CD4-positive, alpha-beta memory T cell (primary cell): ENCODE measurements at regions not wholly inside any gene's neighbourhood (a gene's known extent, or its start where the extent isn't known, plus 50 kb on each side); places are given as distances from the start of the nearest gene placed in this dataset.

ENCODE experiments used
- CTCF ChIA-PET: fragments of 350-600 bp; sonication (Branson Sonifier 250); formaldehyde crosslinking; loops from one replicate; lab custom pipeline; 2021; ENCODE audit warnings: inconsistent platforms; ENCODE audit not compliant: partially characterized antibody; lab: Charles Lee
- POLR2A ChIA-PET: fragments of 350-600 bp; sonication (Branson Sonifier 250); formaldehyde crosslinking; loops from one replicate; lab custom pipeline; 2021; ENCODE audit not compliant: partially characterized antibody; lab: Charles Lee
- DNase-seq, 5 donors: peaks; one replicate each; pipeline versions ENCODE4 v3.0.0 to v3.0.0-alpha.2; 2020 to 2022; ENCODE audit warnings: mixed read lengths in 1 of 5
- H3K27ac ChIP-seq: one replicate; pipeline ENCODE4 v1.7.0; 2013; ENCODE audit warnings: low read depth, low read length
- H3K27me3 ChIP-seq: 2 replicates; pipeline ENCODE4 v1.7.0; 2013; ENCODE audit warnings: mild to moderate bottlenecking, low read length, moderate library complexity; ENCODE audit not compliant: insufficient read depth
- H3K36me3 ChIP-seq: 2 replicates; pipeline ENCODE4 v1.7.0; 2013; ENCODE audit warnings: mild to moderate bottlenecking, low read length, moderate library complexity; ENCODE audit not compliant: insufficient read depth
- H3K4me1 ChIP-seq: 2 replicates; pipeline ENCODE4 v1.7.0; 2013; ENCODE audit warnings: mild to moderate bottlenecking, low read length, moderate library complexity; ENCODE audit not compliant: insufficient read depth
- H3K4me3 ChIP-seq, 2 donors: one replicate each; pipeline ENCODE4 v1.7.0; 2013; ENCODE audit warnings: low read length in 2 of 2, mild to moderate bottlenecking in 1 of 2
- H3K9me3 ChIP-seq, 2 donors: one replicate each; pipeline ENCODE4 v1.7.0; 2013; ENCODE audit warnings: low read length in 2 of 2, control low read depth in 1 of 2; ENCODE audit not compliant: control insufficient read depth in 1 of 2
- H3K27ac Mint-ChIP-seq, 7 donors: one replicate each; pipeline ENCODE4 v1.8.0; 2020 to 2021; ENCODE audit warnings: mixed read lengths in 7 of 7, mild to moderate bottlenecking in 6 of 7, inconsistent platforms in 3 of 7, moderate library complexity in 3 of 7
- H3K27me3 Mint-ChIP-seq, 2 donors: one replicate each; pipeline ENCODE4 v1.8.0; 2020 to 2021; ENCODE audit warnings: mixed read lengths in 2 of 2
- H3K36me3 Mint-ChIP-seq, 2 donors: one replicate each; pipeline ENCODE4 v1.8.0; 2020 to 2021; ENCODE audit warnings: mixed read lengths in 2 of 2, inconsistent platforms in 1 of 2, mild to moderate bottlenecking in 1 of 2
- H3K4me1 Mint-ChIP-seq, 4 donors: one replicate each; pipeline ENCODE4 v1.8.0; 2020 to 2021; ENCODE audit warnings: mixed read lengths in 4 of 4, mild to moderate bottlenecking in 1 of 4
- H3K4me3 Mint-ChIP-seq, 8 donors: one replicate each; pipeline ENCODE4 v1.8.0; 2020 to 2021; ENCODE audit warnings: mixed read lengths in 8 of 8, mild to moderate bottlenecking in 7 of 8, moderate library complexity in 6 of 8, inconsistent platforms in 3 of 8
- H3K9me3 Mint-ChIP-seq, 8 donors: one replicate each; pipeline ENCODE4 v1.8.0; 2020 to 2021; ENCODE audit warnings: mixed read lengths in 8 of 8, mild to moderate bottlenecking in 5 of 8, inconsistent platforms in 3 of 8, moderate library complexity in 1 of 8
- intact Hi-C: fragments of 100-400 bp; cut with micrococcal nuclease; formaldehyde crosslinking; loops from one replicate; pipeline ENCODE4 v1.15.1; 2023

DNA sequence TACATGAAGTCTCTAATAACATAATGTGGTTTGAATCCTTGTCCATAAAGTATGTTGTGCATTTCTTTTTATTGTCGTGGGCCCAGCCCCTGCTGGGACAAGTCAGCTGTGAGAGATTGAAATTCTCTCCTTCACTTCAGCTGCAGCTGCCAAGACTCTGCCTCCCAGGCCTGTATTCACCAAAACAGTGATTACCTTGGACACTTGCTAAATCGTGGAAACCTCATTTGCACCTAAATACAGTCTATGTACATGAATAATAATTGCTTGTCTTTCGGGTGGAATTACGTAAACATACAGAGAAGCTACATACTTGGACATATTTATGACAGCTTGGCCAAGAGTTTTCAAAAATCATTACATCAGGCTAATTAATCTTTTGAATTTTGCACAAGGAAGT lies 898.5 kb upstream of the SEMA6A start:
- ChIA-PET POLR2A (no interaction called here), CTCF (no interaction called here)
- Mint-ChIP-seq H3K4me3 (no peak overlapping the region), H3K27me3 (no peaks in the 10 kb centered on the region), H3K36me3 (no peaks in the 10 kb centered on the region), H3K9me3 (peaks cover 0 to 5% (median 0%) of the 10 kb centered on the region in 8 donors), H3K4me1 (no peaks in the 10 kb centered on the region), H3K27ac (no peak overlapping the region)
- H3K27ac ChIP-seq = no peak overlapping the region
- H3K4me3 ChIP-seq = no peak overlapping the region
- H3K4me1 ChIP-seq = no peaks in the 10 kb centered on the region
- no peaks in the 10 kb centered on the region for H3K9me3 ChIP-seq
- H3K27me3 ChIP-seq = no peaks in the 10 kb centered on the region
- intact Hi-C loops = no loop called here
- H3K36me3 ChIP-seq = no peaks in the 10 kb centered on the region
- DNase-seq = no peak

DNA sequence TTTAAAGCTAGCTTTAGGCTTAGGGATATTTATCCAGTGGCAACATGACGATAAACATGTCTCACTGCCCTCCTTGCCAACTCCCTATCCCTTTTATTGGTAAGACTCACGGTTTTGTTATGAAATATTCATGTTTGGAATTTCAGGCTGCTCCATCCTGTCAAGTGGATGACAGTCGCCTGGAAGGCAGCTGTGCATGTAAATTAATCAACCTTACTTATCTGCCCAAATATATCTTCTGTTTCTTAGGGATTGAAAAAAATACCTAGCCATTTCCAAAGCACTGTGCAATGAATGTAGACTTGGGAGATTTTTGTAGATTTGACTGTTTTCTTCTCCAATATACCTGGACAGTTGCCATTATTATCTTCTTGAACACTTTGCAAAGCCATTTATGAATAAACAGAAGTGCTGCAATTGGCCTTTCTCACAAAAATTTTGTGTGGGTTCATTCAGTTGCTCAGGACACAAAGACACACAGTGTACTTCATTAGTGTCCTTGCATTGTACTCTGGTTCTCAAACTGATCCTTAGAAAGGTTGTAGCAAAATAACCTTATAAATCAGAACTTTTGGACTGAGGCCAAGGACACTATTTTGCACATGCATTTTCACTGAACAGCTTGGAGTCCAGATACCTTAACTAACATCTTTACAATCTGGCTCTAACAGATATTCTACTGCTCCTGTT lies 889.4 kb upstream of the SEMA6A start:
- Histone ChIP-seq H3K36me3 (no peaks in the 10 kb centered on the region), H3K27me3 (no peaks in the 10 kb centered on the region), H3K4me3 (no peak overlapping the region), H3K4me1 (no peaks in the 10 kb centered on the region), H3K27ac (no peak overlapping the region), H3K9me3 (no peaks in the 10 kb centered on the region)
- intact Hi-C loops = no loop called here
- CTCF ChIA-PET = no interaction called here
- POLR2A ChIA-PET = no interaction called here
- Mint-ChIP-seq H3K27ac (no peak overlapping the region), H3K4me3 (no peak overlapping the region), H3K9me3 (no peaks in the 10 kb centered on the region), H3K27me3 (no peaks in the 10 kb centered on the region), H3K36me3 (no peaks in the 10 kb centered on the region), H3K4me1 (no peaks in the 10 kb centered on the region)
- DNase-seq = no peak

DNA sequence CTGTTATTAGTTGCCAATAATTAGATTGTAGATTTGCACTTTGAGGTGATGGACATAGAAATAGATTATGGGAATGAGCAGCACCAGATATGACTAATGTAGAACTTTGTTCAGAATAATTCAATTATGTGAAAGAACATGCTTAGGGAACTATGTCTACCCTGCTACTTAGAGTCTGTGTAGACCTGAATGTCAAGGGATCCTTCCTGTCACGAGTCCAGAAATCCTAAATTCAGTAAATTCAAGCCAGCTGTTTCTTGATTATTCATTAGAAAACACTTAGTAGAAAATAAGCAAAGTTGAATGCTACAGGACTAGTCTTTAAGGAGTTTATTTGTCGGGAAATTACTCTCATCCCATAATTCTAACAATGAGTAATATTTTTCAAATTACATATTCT lies 887.3 kb upstream of the SEMA6A start:
- Histone ChIP-seq H3K27ac (no peak overlapping the region), H3K4me1 (no peaks in the 10 kb centered on the region), H3K9me3 (no peaks in the 10 kb centered on the region), H3K4me3 (no peak overlapping the region), H3K36me3 (no peaks in the 10 kb centered on the region), H3K27me3 (no peaks in the 10 kb centered on the region)
- Mint-ChIP-seq H3K27ac (no peak overlapping the region), H3K9me3 (no peaks in the 10 kb centered on the region), H3K27me3 (no peaks in the 10 kb centered on the region), H3K4me1 (no peaks in the 10 kb centered on the region), H3K36me3 (no peaks in the 10 kb centered on the region), H3K4me3 (no peak overlapping the region)
- intact Hi-C loops = no loop called here
- no peak for DNase-seq
- CTCF ChIA-PET = no interaction called here
- POLR2A ChIA-PET = no interaction called here

DNA sequence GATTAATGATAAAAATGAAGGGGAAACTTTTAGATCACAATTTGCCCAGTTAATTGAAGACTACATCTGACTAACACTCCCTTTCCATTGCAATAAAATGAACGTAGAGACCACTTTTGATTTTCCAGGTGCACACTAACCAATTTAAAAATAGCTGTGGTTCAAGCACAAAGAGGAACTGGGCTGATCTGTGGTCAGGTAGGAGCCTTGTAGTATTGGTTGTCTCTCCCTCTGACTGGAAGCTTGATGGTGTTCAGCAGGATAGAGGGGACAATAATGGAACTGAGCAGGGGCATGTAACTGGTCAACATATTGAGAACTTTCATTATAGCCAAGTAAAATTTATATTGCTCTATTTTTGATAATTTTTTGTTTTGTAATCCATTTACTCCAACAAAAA lies 886.8 kb upstream of the SEMA6A start:
- intact Hi-C loops = no loop called here
- CTCF ChIA-PET = no interaction called here

DNA sequence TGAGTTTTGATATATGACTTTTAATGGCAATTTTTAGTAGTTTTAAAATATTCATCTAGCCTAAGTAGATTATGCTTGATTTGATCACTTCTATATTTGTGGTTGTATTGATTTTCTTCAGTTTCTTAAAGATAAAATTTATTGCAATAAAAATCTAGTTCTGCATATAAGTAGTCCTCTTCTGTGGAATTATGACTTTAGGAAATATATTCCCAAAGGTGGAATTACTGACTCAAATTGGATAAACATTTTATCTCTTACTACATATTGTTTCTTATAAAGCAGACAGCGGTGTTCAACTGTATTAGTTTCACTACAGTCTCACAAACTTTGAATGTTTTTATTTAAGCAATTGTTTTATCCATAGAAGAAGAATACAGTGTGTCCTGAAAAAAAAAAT lies 883.0 kb upstream of the SEMA6A start:
- H3K4me3 Mint-ChIP-seq = no peak overlapping the region
- no peak overlapping the region for H3K27ac ChIP-seq
- no peaks in the 10 kb centered on the region for H3K9me3 Mint-ChIP-seq
- ChIA-PET POLR2A (no interaction called here), CTCF (no interaction called here)
- H3K27me3 Mint-ChIP-seq = peaks cover 0 to 3% of the 10 kb centered on the region in 2 donors
- no peak overlapping the region for H3K4me3 ChIP-seq
- no peaks in the 10 kb centered on the region for H3K27me3 ChIP-seq
- no peaks in the 10 kb centered on the region for H3K36me3 ChIP-seq
- no peaks in the 10 kb centered on the region for H3K9me3 ChIP-seq
- H3K36me3 Mint-ChIP-seq = no peaks in the 10 kb centered on the region
- no peak overlapping the region for H3K27ac Mint-ChIP-seq
- DNase-seq = no peak
- peaks cover 7% of the 10 kb centered on the region for H3K4me1 ChIP-seq
- intact Hi-C loops = no loop called here
- peaks cover 3 to 17% (median 9%) of the 10 kb centered on the region in 4 donors for H3K4me1 Mint-ChIP-seq

More for the DNA sequence above, 886.8 kb upstream of the SEMA6A start:
- H3K4me3 Mint-ChIP-seq = no peak overlapping the region
- no peaks in the 10 kb centered on the region for H3K36me3 Mint-ChIP-seq
- H3K9me3 ChIP-seq = no peaks in the 10 kb centered on the region
- no peaks in the 10 kb centered on the region for H3K36me3 ChIP-seq
- H3K4me1 ChIP-seq = no peaks in the 10 kb centered on the region
- no peak overlapping the region for H3K27ac Mint-ChIP-seq
- no peaks in the 10 kb centered on the region for H3K27me3 ChIP-seq
- no peaks in the 10 kb centered on the region for H3K27me3 Mint-ChIP-seq
- no peak overlapping the region for H3K4me3 ChIP-seq
- H3K4me1 Mint-ChIP-seq = no peaks in the 10 kb centered on the region
- no peaks in the 10 kb centered on the region for H3K9me3 Mint-ChIP-seq
- DNase-seq = no peak
- no peak overlapping the region for H3K27ac ChIP-seq
- POLR2A ChIA-PET = no interaction called here

DNA sequence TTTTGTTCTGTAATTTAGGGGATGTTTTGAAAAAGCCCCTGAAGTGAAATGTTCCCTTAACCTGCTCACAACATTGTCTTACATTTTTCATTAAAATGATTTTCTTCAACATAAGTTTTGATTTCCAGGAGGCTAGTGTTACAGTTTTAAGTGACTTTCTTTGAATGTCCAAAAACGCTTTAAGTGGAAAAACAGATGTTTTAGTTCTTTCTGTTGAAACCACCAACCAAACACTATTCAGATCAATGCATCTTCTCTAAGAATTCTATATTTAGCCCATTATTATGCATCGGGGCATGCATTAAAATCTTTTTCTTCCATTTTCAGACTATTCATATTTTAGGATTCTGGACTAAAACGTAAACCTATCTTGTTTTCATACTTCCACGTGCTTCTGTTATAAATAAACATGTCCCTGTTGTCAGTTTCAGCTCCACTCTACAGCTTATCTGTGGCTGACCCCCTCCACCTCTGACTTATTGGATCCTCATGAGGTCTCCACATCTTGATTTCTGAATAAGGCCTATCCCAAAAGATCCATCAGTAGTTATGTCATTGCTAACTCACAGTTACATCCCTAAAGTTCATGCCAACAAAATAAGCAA lies 882.3 kb upstream of the SEMA6A start:
- H3K4me3 Mint-ChIP-seq = no peak overlapping the region
- H3K27ac ChIP-seq = no peak overlapping the region
- ChIA-PET POLR2A (no interaction called here), CTCF (no interaction called here)
- H3K4me1 ChIP-seq = peaks cover 7% of the 10 kb centered on the region
- H3K27me3 Mint-ChIP-seq = peaks cover 0 to 3% of the 10 kb centered on the region in 2 donors
- no peak overlapping the region for H3K27ac Mint-ChIP-seq
- no peak for DNase-seq
- intact Hi-C loops = no loop called here
- H3K27me3 ChIP-seq = no peaks in the 10 kb centered on the region
- H3K9me3 ChIP-seq = no peaks in the 10 kb centered on the region
- H3K36me3 ChIP-seq = no peaks in the 10 kb centered on the region
- peaks cover 3 to 17% (median 9%) of the 10 kb centered on the region in 4 donors for H3K4me1 Mint-ChIP-seq
- no peaks in the 10 kb centered on the region for H3K9me3 Mint-ChIP-seq
- no peaks in the 10 kb centered on the region for H3K36me3 Mint-ChIP-seq
- H3K4me3 ChIP-seq = no peak overlapping the region

DNA sequence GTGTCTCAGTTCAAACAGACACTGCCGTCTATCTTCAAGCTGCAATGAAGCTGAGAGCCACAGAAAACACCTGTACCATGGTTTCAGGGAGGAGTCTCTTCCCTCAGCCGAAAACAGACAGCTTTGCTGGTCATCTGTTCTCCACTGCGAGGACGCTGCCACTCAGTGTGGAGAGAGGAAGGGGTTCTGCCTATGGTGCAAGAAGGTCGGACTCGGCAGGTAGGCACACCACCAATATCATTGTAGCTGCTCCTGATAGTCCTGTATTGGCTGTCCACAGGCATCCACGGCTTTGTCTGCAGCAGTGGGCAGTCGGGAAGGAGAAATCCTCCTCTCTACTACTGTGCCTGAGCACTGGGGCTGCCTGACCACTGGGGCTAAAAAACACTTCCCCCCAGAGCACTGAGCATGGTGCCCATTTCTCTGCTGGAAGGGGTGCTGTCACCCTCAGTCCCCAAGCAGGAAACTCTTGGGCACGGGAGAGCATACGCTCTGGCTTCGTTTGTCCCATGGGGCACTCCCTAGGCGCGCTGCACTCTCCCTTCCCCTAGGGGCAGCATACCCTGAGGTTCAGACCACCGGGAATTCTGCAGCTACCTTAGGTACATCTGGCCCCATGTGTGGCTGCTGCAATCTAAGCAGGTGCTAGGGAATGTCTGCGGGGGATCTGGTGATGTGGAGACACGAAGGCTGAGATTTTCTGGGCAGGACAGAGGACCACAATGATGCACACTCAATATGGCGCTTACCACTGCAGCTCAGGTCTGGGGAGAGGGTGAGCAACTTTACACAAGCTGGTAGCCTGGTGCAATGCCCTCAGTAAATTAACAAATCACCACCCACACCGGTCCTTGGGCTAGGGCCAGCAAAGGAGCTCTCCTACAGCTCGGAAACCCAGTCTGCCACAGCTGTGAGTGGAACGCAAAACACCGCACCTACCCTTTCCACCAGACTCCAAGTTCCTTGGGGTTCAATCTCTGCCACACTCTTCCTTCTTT lies 880.9 kb upstream of the SEMA6A start:
- no peaks in the 10 kb centered on the region for H3K36me3 Mint-ChIP-seq
- ChIA-PET POLR2A (no interaction called here), CTCF (interaction anchor here (0.6 to 2.2 kb wide), 11 partner anchors 9 to 1501 kb away, joined by 3 to 11 read pairs (median 4); no protein-coding TSS in a partner anchor)
- H3K27ac Mint-ChIP-seq = peak overlapping the region in 2 of 7 donors; percentile 60 to 79
- H3K27me3 Mint-ChIP-seq = peaks cover 0 to 3% of the 10 kb centered on the region in 2 donors
- H3K27me3 ChIP-seq = no peaks in the 10 kb centered on the region
- peaks cover 7% of the 10 kb centered on the region for H3K4me1 ChIP-seq
- H3K9me3 ChIP-seq = no peaks in the 10 kb centered on the region
- H3K4me3 Mint-ChIP-seq = peak overlapping the region; percentile 24 to 85 (median 76)
- no peak overlapping the region for H3K27ac ChIP-seq
- H3K4me1 Mint-ChIP-seq = peaks cover 3 to 17% (median 9%) of the 10 kb centered on the region in 4 donors
- peak overlapping the region in 1 of 2 donors; percentile 38 for H3K4me3 ChIP-seq
- no peaks in the 10 kb centered on the region for H3K36me3 ChIP-seq
- no peaks in the 10 kb centered on the region for H3K9me3 Mint-ChIP-seq
- intact Hi-C loops = no loop called here
- DNase-seq = no peak
